GM12878 (cell line): ENCODE measurements at regions not wholly inside any gene's neighbourhood (a gene's known extent, or its start where the extent isn't known, plus 50 kb on each side); places are given as distances from the start of the nearest gene placed in this dataset.

Experiments used
- ATAC-seq: fragments of 200-7000 bp; cut with Tn5 transposase; 3 replicates; pipeline ENCODE4 v1.9.1; 2020; ENCODE audit warnings: mild to moderate bottlenecking, moderate library complexity
- BruUV-seq: library from RNA; stranded (reverse); fragments of 400-500 nt; replicated peaks from 2 replicates; lab custom pipeline; 2021; lab: Mats Ljungman, UMichigan
- CTCF ChIA-PET: fragments of 300-600 bp; sonication (Branson Sonifier 250); formaldehyde crosslinking; extraction: SDS; loops from one replicate; lab custom pipeline; 2021; ENCODE audit warnings: inconsistent platforms; lab: Yijun Ruan, JAX
- POLR2A ChIA-PET: fragments of 350-600 bp; formaldehyde crosslinking; extraction: SDS; loops from one replicate; lab custom pipeline; 2021; ENCODE audit warnings: inconsistent platforms; lab: Charles Lee
- RAD21 ChIA-PET: fragments of 300-600 bp; sonication (Branson Sonifier 250); formaldehyde crosslinking; loops from one replicate; lab custom pipeline; 2023; ENCODE audit warnings: antibody characterized with exemption; ENCODE audit not compliant: unreplicated experiment; lab: Charles Lee
- SMC1A ChIA-PET: fragments of 300-600 bp; sonication (Branson Sonifier 250); formaldehyde crosslinking; loops from one replicate; lab custom pipeline; 2023; ENCODE audit not compliant: unreplicated experiment, uncharacterized antibody; lab: Charles Lee
- DNase-seq: peaks from one replicate; pipeline ENCODE4 v3.0.0-alpha.2; 2011; ENCODE audit warnings: low read depth, low spot score
- FAIRE-seq: peaks from 3 replicates; lab custom pipeline; 2011; peaks lifted over from hg19 to GRCh38; lab: Jason Lieb, UNC
- H2AFZ ChIP-seq: 2 replicates; pipeline ENCODE4 v1.6.0; 2011; ENCODE audit warnings: low read depth, low read length, control low read depth; ENCODE audit not compliant: control insufficient read depth
- H3K27ac ChIP-seq: 2 replicates; pipeline ENCODE4 v1.5.1; 2011; ENCODE audit warnings: control low read depth; ENCODE audit not compliant: control insufficient read depth, insufficient read depth
- H3K27me3 ChIP-seq, 2 experiments: replicated peaks in 1 of 2; 2 replicates each; pipeline versions ENCODE4 v1.6.0 to v1.6.1; 2011; ENCODE audit warnings: low read length in 1 of 2; ENCODE audit not compliant: control insufficient read depth in 2 of 2, insufficient read depth in 2 of 2
- H3K36me3 ChIP-seq, 2 experiments: 2 replicates each; pipeline ENCODE4 v1.5.1; 2011; ENCODE audit warnings: low read length in 1 of 2; ENCODE audit not compliant: control insufficient read depth in 2 of 2, insufficient read depth in 2 of 2
- H3K4me1 ChIP-seq: 2 replicates; pipeline ENCODE4 v1.6.1; 2011; ENCODE audit warnings: mild to moderate bottlenecking, low read length, moderate library complexity, mixed read lengths; ENCODE audit not compliant: control insufficient read depth, insufficient read depth
- H3K4me2 ChIP-seq: 2 replicates; pipeline ENCODE4 v1.6.0; 2011; ENCODE audit warnings: control low read depth; ENCODE audit not compliant: control insufficient read depth, insufficient read depth
- H3K4me3 ChIP-seq: fragments of 200-600 bp; sonication (generic); 2 replicates; pipeline ENCODE4 v1.5.1; 2016
- H3K79me2 ChIP-seq: 2 replicates; pipeline ENCODE4 v1.6.0; 2011; ENCODE audit warnings: low read length; ENCODE audit not compliant: control insufficient read depth, insufficient read depth
- H3K9ac ChIP-seq: 2 replicates; pipeline ENCODE4 v1.8.0; 2011; ENCODE audit warnings: low read length, control low read depth, mixed read lengths; ENCODE audit not compliant: control insufficient read depth, insufficient read depth
- H3K9me3 ChIP-seq: replicated peaks from 3 replicates; pipeline ENCODE4 v1.5.1; 2011; ENCODE audit warnings: mild to moderate bottlenecking, low read length; ENCODE audit not compliant: control insufficient read depth, insufficient read depth
- H4K20me1 ChIP-seq: 2 replicates; pipeline ENCODE4 v1.6.0; 2011; ENCODE audit not compliant: control insufficient read depth, insufficient read depth
- E2F4 ChIP-seq: IDR thresholded peaks from 2 replicates; pipeline ENCODE4 v1.6.1; 2012; ENCODE audit warnings: low read depth, low read length, improper control_type of control experiment
- IKZF1 ChIP-seq: fragments of 450-650 bp; conservative IDR thresholded peaks from 2 replicates; pipeline ENCODE4 v1.6.1; 2017; ENCODE audit warnings: antibody characterized with exemption, mild to moderate bottlenecking
- JUND ChIP-seq: IDR thresholded peaks from 2 replicates; pipeline ENCODE4 v1.6.1; 2012; ENCODE audit warnings: low read depth, mild to moderate bottlenecking, low read length, improper control_type of control experiment, moderate library complexity
- POLR2AphosphoS2 ChIP-seq: IDR thresholded peaks from 2 replicates; pipeline ENCODE4 v1.6.1; 2011; ENCODE audit warnings: low read depth, mild to moderate bottlenecking, low read length, improper control_type of control experiment, moderate library complexity
- ZNF384 ChIP-seq: IDR thresholded peaks from 2 replicates; pipeline ENCODE4 v1.6.1; 2012; ENCODE audit warnings: low read depth, mild to moderate bottlenecking, low read length, improper control_type of control experiment, borderline replicate concordance
- WGBS: methylation state at CpG from one replicate; pipeline ENCODE4 v1.1.6; 2016; ENCODE audit warnings: low lambda C conversion rate; ENCODE audit not compliant: insufficient replicate concordance, insufficient coverage; ENCODE audit errors: missing lambda C conversion rate; 5-methylcytosine and 5-hydroxymethylcytosine counted together
- in situ Hi-C: fragments of 300-500 bp; cut with MboI; formaldehyde crosslinking; loops from 9 replicates; pipeline ENCODE4 v1.14.3; 2018; ENCODE audit warnings: mixed read lengths
- intact Hi-C: fragments of 100-400 bp; cut with micrococcal nuclease; formaldehyde crosslinking; loops from one replicate; pipeline ENCODE4 v1.14.2; 2022; ENCODE audit not compliant: unreplicated experiment
- TF ChIP-seq, protein P1 (sequence below): IDR thresholded peaks from 2 replicates; pipeline ENCODE4 v1.6.1; 2012; ENCODE audit warnings: low read length, inconsistent platforms
- TF ChIP-seq, protein P2 (sequence below): fragments of 450-650 bp; IDR thresholded peaks from 2 replicates; pipeline ENCODE4 v1.6.1; 2016; ENCODE audit warnings: mild to moderate bottlenecking, moderate library complexity, borderline replicate concordance

- DNase-seq (no peak), FAIRE-seq (no peak), ATAC-seq (no peak)
- ChIA-PET POLR2A (no interaction called here), RAD21 (no interaction called here), SMC1A (interaction anchor here (1.0 kb wide), 1 partner anchor 10 kb away, joined by 3 read pairs; no protein-coding TSS in a partner anchor), CTCF (interaction anchor here (1.0 kb wide), 1 partner anchor 207 kb away, joined by 4 read pairs; no protein-coding TSS in a partner anchor)
- no peak overlapping the region for H3K4me2 ChIP-seq
- no peak for TF ChIP-seq POLR2AphosphoS2
- no peak for TF ChIP-seq JUND
- no peak for TF ChIP-seq IKZF1
- TF ChIP-seq, protein P1, sequence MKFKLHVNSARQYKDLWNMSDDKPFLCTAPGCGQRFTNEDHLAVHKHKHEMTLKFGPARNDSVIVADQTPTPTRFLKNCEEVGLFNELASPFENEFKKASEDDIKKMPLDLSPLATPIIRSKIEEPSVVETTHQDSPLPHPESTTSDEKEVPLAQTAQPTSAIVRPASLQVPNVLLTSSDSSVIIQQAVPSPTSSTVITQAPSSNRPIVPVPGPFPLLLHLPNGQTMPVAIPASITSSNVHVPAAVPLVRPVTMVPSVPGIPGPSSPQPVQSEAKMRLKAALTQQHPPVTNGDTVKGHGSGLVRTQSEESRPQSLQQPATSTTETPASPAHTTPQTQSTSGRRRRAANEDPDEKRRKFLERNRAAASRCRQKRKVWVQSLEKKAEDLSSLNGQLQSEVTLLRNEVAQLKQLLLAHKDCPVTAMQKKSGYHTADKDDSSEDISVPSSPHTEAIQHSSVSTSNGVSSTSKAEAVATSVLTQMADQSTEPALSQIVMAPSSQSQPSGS: no peak
- no peak for TF ChIP-seq E2F4
- TF ChIP-seq, protein P2, sequence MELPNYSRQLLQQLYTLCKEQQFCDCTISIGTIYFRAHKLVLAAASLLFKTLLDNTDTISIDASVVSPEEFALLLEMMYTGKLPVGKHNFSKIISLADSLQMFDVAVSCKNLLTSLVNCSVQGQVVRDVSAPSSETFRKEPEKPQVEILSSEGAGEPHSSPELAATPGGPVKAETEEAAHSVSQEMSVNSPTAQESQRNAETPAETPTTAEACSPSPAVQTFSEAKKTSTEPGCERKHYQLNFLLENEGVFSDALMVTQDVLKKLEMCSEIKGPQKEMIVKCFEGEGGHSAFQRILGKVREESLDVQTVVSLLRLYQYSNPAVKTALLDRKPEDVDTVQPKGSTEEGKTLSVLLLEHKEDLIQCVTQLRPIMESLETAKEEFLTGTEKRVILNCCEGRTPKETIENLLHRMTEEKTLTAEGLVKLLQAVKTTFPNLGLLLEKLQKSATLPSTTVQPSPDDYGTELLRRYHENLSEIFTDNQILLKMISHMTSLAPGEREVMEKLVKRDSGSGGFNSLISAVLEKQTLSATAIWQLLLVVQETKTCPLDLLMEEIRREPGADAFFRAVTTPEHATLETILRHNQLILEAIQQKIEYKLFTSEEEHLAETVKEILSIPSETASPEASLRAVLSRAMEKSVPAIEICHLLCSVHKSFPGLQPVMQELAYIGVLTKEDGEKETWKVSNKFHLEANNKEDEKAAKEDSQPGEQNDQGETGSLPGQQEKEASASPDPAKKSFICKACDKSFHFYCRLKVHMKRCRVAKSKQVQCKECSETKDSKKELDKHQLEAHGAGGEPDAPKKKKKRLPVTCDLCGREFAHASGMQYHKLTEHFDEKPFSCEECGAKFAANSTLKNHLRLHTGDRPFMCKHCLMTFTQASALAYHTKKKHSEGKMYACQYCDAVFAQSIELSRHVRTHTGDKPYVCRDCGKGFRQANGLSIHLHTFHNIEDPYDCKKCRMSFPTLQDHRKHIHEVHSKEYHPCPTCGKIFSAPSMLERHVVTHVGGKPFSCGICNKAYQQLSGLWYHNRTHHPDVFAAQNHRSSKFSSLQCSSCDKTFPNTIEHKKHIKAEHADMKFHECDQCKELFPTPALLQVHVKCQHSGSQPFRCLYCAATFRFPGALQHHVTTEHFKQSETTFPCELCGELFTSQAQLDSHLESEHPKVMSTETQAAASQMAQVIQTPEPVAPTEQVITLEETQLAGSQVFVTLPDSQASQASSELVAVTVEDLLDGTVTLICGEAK: no peak
- no peak for TF ChIP-seq ZNF384
- H3K27ac ChIP-seq: no peak overlapping the region
- no peaks in the 10 kb centered on the region for H3K36me3 ChIP-seq
- no peaks in the 10 kb centered on the region for H3K9me3 ChIP-seq
- H4K20me1 ChIP-seq: no peaks in the 10 kb centered on the region
- in situ Hi-C loops (no loop called here), intact Hi-C loops (no loop called here)
- H3K4me3 ChIP-seq: no peak overlapping the region
- H3K9ac ChIP-seq: no peak overlapping the region
- H3K4me1 ChIP-seq: no peaks in the 10 kb centered on the region
- BruUV-seq: no TSS peak
- whole genome bisulfite sequencing: 3% methylated on average over 2 of the region's 2 CpGs
- no peaks in the 10 kb centered on the region for H3K27me3 ChIP-seq
- no peaks in the 10 kb centered on the region for H3K79me2 ChIP-seq
- H2AFZ ChIP-seq: no peak overlapping the region
Observed at GRCh38 chr3:106816838-106817237, 560.4 kb upstream of the CCDC54 start.
